ENCODE measurements at regions not wholly inside any gene's neighbourhood (a gene's known extent, or its start where the extent isn't known, plus 50 kb on each side); places are given as distances from the start of the nearest gene placed in this dataset.

DNA sequence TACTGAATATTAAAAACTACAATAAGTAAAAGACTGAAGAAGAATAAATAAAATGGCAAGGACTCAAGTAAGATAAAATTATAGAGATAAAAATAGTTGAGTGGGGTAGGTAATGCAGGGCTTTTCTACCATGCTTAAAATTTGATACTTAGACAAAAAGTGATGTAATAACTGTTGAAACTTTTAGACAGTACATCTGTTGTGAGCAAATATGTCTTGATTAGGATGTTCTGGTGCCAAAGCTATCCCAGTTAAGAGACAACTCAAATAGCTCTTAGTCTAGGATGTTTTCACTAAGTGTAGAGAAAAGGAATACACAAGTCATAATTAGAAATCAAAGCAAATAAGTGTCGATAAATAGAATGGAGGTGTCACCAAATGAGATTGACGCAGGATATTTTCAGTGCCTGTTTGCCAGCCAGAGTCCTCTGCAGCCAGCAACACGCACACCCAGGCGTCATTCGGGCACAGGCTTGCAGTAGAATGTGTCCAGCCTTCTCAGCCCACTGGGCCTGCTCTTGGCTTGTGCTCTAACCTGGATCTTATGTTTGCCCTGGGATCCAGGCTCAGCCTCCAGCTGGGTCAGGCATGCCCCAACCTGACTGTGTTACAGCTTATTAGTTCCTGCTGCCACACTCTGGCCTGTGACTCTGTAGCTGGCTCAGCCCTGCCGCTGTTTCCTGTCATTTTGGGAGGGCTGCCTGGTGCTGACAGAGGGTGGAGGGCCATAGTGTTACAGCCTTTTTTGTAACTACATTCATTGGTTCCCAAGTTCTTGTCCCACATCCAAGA lies 766.2 kb downstream of the PCDH17 start:
- TF ChIP-seq, protein P1, sequence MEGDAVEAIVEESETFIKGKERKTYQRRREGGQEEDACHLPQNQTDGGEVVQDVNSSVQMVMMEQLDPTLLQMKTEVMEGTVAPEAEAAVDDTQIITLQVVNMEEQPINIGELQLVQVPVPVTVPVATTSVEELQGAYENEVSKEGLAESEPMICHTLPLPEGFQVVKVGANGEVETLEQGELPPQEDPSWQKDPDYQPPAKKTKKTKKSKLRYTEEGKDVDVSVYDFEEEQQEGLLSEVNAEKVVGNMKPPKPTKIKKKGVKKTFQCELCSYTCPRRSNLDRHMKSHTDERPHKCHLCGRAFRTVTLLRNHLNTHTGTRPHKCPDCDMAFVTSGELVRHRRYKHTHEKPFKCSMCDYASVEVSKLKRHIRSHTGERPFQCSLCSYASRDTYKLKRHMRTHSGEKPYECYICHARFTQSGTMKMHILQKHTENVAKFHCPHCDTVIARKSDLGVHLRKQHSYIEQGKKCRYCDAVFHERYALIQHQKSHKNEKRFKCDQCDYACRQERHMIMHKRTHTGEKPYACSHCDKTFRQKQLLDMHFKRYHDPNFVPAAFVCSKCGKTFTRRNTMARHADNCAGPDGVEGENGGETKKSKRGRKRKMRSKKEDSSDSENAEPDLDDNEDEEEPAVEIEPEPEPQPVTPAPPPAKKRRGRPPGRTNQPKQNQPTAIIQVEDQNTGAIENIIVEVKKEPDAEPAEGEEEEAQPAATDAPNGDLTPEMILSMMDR (IDR thresholded peaks at IDR 0.05; ENCODE audit: insufficient read depth, missing control alignments) = no peak
- DNase-seq (ENCODE audit: insufficient read length, low spot score) (no peak), FAIRE-seq (no peak)

DNA sequence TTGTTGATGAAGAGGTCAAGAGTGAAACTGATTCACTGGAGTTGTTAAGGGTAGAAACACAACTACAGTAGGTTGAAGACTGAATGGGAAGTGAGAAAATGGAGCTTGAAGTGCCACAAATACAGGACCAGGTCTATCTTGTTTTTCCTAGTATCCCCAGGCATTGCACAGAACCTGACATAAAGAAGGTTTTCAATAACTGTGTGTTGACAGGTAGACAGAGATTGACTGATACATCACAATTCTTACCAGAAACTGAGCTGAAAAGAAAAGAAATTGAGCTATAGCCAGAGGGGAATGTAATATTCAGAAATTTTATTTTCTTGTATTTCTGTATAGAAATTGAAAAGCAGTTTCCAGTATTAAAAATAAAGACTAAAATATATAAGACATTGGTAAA lies 767.7 kb downstream of the PCDH17 start:
- FAIRE-seq = no peak
- no peak for DNase-seq (ENCODE audit: insufficient read length, low spot score)
- TF ChIP-seq, protein P1 (IDR thresholded peaks at IDR 0.05; ENCODE audit: insufficient read depth, missing control alignments) = no peak

DNA sequence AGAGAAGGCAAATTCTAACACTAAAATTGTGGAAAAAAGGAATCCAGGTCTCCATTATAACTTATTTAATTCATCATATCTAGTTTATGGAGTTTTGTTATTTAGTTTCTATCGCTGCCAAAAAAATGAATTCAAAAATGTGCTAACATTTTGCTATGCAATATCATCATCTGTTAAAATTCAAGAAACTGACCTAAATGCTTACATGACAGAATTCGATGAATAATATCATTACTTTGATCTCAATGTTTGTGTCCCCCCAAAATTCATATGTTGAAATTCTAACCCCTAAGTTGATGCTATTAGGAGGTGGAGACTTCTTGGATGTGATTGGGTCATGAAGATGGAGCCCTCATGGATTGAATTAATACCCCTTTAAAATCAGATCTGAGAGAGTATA lies 775.0 kb downstream of the PCDH17 start:
- no peak for DNase-seq (ENCODE audit: insufficient read length, low spot score)
- no peak for FAIRE-seq
- TF ChIP-seq, protein P1 (IDR thresholded peaks at IDR 0.05; ENCODE audit: insufficient read depth, missing control alignments) = no peak

- TF ChIP-seq, protein P1 (IDR thresholded peaks at IDR 0.05; ENCODE audit: insufficient read depth, missing control alignments) = no peak
- DNase-seq (ENCODE audit: insufficient read length, low spot score) = no peak
- FAIRE-seq = no peak
These were observed 798.4 kb downstream of the PCDH17 start for GRCh38 chr13:58429917-58430316.

DNA sequence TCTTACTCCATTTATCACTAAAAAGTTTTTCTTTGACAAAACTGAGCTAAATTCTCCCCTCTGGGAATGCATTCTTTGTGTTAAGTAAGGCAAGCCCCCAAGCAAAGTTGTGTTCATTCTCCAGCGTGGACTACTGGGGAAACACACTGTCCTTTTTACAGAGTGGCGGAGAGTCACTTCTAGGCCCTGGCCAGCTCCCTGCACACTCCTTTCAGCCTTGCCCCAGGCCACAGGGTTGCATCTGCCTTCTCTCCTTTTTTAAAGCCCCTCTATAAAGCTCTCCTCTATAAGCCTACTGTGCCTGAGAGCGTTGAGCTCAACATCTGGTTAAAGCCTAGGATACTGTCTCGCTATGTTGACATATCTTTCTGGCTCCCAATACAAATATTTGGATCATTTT lies 803.4 kb downstream of the PCDH17 start:
- DNase-seq (ENCODE audit: insufficient read length, low spot score) = no peak
- FAIRE-seq = no peak
- TF ChIP-seq, protein P1 (IDR thresholded peaks at IDR 0.05; ENCODE audit: insufficient read depth, missing control alignments) = no peak

DNA sequence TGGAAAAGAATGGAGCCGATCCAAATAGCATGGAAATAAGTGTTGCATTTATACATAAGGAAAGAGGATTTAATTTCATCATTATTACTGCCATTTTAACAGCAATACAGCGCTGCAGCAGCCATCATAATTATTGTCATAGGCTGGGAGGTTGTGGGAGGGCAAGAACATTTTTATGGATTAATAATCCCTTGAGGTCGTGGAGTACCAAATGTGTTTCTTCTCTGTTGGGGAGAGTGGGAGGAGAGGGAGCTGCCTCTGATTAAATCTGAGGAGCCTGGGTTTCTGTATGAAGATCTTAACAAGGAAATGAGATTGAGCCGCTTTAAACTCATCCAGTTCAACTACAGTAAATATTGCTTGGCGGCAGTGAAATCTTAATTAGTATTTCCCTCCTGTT lies 805.9 kb downstream of the PCDH17 start:
- TF ChIP-seq, protein P1 (IDR thresholded peaks at IDR 0.05; ENCODE audit: insufficient read depth, missing control alignments) = no peak

DNA sequence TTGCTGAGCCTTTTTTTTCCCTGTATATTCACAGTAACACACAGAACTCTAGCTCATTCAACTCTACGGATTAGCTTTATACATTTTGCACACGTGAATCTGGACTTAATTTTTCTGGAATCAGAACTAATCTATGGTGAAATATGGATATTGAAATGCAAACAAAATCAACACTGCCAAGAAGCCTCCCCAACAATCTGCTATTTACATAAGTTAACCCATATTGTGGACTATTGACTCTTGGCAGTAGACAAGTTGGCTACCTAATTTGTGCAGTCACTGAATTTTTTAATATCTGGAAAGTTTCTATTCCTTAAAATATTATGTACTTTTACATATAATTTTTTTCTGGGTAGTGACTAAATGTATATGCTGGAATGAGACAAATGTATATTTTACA lies 815.4 kb downstream of the PCDH17 start:
- FAIRE-seq (no peak), DNase-seq (ENCODE audit: insufficient read length, low spot score) (no peak)
- TF ChIP-seq, protein P1 (IDR thresholded peaks at IDR 0.05; ENCODE audit: insufficient read depth, missing control alignments) = no peak

More for the DNA sequence above, 805.9 kb downstream of the PCDH17 start:
- no peak for FAIRE-seq
- no peak for DNase-seq (ENCODE audit: insufficient read length, low spot score)
